OCI-LY7 (cell line): ENCODE measurements at regions not wholly inside any gene's neighbourhood (a gene's known extent, or its start where the extent isn't known, plus 50 kb on each side); places are given as distances from the start of the nearest gene placed in this dataset.

Source experiments
- BruUV-seq: library from RNA; stranded (reverse); fragments of 400-500 nt; replicated peaks from 2 replicates; lab custom pipeline; 2021; lab: Mats Ljungman, UMichigan
- CTCF ChIA-PET: fragments of 300-600 bp; sonication (Branson Sonifier 250); formaldehyde crosslinking; loops from one replicate; lab custom pipeline; 2022; ENCODE audit warnings: antibody characterized with exemption; ENCODE audit not compliant: unreplicated experiment; lab: Charles Lee
- POLR2A ChIA-PET: fragments of 300-600 bp; sonication (Branson Sonifier 250); formaldehyde crosslinking; loops from one replicate; lab custom pipeline; 2022; ENCODE audit warnings: antibody characterized with exemption; lab: Charles Lee
- DNase-seq: peaks from one replicate; pipeline ENCODE4 v3.0.0-alpha.2; 2015; ENCODE audit warnings: low spot score
- H2AFZ ChIP-seq: fragments of 200-600 bp; sonication (generic), shearing (Covaris generic); 2 replicates; pipeline ENCODE4 v1.6.1; 2014; ENCODE audit warnings: mild to moderate bottlenecking, antibody characterized with exemption, low read length, moderate library complexity
- H3K27ac ChIP-seq: fragments of 200-600 bp; sonication (generic); 2 replicates; pipeline ENCODE4 v1.5.1; 2014; ENCODE audit warnings: mixed run types, low read depth, mild to moderate bottlenecking, moderate library complexity, low read length, inconsistent platforms; ENCODE audit not compliant: poor library complexity, severe bottlenecking
- H3K36me3 ChIP-seq: fragments of 200-600 bp; sonication (generic); 2 replicates; pipeline ENCODE4 v1.6.1; 2014; ENCODE audit warnings: mild to moderate bottlenecking, antibody characterized with exemption, low read length, moderate library complexity, mixed read lengths; ENCODE audit not compliant: insufficient read depth
- H3K4me1 ChIP-seq: fragments of 200-600 bp; sonication (generic); 2 replicates; pipeline ENCODE4 v1.5.1; 2014; ENCODE audit warnings: mild to moderate bottlenecking, low read length; ENCODE audit not compliant: insufficient read depth, poor library complexity, severe bottlenecking
- H3K4me2 ChIP-seq: fragments of 200-600 bp; sonication (generic); 2 replicates; pipeline ENCODE4 v1.6.1; 2014; ENCODE audit warnings: mild to moderate bottlenecking, low read length
- H3K4me3 ChIP-seq: fragments of 200-600 bp; sonication (generic); 2 replicates; pipeline ENCODE4 v1.5.1; 2014; ENCODE audit warnings: mild to moderate bottlenecking, low read depth, low read length; ENCODE audit not compliant: poor library complexity, severe bottlenecking
- H3K79me2 ChIP-seq: fragments of 200-600 bp; sonication (generic); 2 replicates; pipeline ENCODE4 v1.6.1; 2016; ENCODE audit warnings: low read depth, mild to moderate bottlenecking, low read length, moderate library complexity, mixed read lengths; ENCODE audit not compliant: insufficient read depth
- H3K9me2 ChIP-seq: fragments of 200-600 bp; sonication (generic); 2 replicates; pipeline ENCODE4 v1.6.1; 2016; ENCODE audit warnings: mild to moderate bottlenecking, low read length, mixed read lengths; ENCODE audit not compliant: insufficient read depth
- H3K9me3 ChIP-seq: fragments of 200-600 bp; sonication (generic); 2 replicates; pipeline ENCODE4 v1.6.1; 2014; ENCODE audit warnings: mild to moderate bottlenecking, mixed run types, low read length, mixed read lengths
- H4K20me1 ChIP-seq: fragments of 200-600 bp; sonication (generic); 2 replicates; pipeline ENCODE4 v1.6.1; 2014; ENCODE audit warnings: mild to moderate bottlenecking, antibody characterized with exemption, low read length, moderate library complexity, mixed read lengths; ENCODE audit not compliant: insufficient read depth
- EZH2phosphoT487 ChIP-seq: fragments of 200-600 bp; sonication (generic); IDR thresholded peaks from 2 replicates; pipeline ENCODE4 v1.6.1; 2018; ENCODE audit warnings: low read depth, borderline replicate concordance, mild to moderate bottlenecking, mixed run types, antibody characterized with exemption, low read length, moderate library complexity, mixed read lengths
- intact Hi-C: fragments of 100-400 bp; cut with micrococcal nuclease; formaldehyde crosslinking; loops from one replicate; pipeline ENCODE4 v1.10.0; 2022; ENCODE audit not compliant: unreplicated experiment
- TF ChIP-seq, protein P1 (sequence below): fragments of 200-600 bp; sonication (generic); conservative IDR thresholded peaks from 2 replicates; pipeline ENCODE4 v1.5.1; 2014; ENCODE audit warnings: mild to moderate bottlenecking, antibody characterized with exemption, low read length, moderate library complexity, mixed read lengths

- DNase-seq = no peak
- no peak overlapping the region for H3K4me2 ChIP-seq
- H3K4me1 ChIP-seq = no peaks in the 10 kb centered on the region
- no peaks in the 10 kb centered on the region for H4K20me1 ChIP-seq
- H3K4me3 ChIP-seq = no peak overlapping the region
- no TSS peak for BruUV-seq
- CTCF ChIA-PET = no interaction called here
- no peaks in the 10 kb centered on the region for H3K79me2 ChIP-seq
- H3K9me2 ChIP-seq = no peaks in the 10 kb centered on the region
- H2AFZ ChIP-seq = no peak overlapping the region
- H3K36me3 ChIP-seq = no peaks in the 10 kb centered on the region
- intact Hi-C loops = no loop called here
- no peaks in the 10 kb centered on the region for H3K9me3 ChIP-seq
- TF ChIP-seq, protein P1, sequence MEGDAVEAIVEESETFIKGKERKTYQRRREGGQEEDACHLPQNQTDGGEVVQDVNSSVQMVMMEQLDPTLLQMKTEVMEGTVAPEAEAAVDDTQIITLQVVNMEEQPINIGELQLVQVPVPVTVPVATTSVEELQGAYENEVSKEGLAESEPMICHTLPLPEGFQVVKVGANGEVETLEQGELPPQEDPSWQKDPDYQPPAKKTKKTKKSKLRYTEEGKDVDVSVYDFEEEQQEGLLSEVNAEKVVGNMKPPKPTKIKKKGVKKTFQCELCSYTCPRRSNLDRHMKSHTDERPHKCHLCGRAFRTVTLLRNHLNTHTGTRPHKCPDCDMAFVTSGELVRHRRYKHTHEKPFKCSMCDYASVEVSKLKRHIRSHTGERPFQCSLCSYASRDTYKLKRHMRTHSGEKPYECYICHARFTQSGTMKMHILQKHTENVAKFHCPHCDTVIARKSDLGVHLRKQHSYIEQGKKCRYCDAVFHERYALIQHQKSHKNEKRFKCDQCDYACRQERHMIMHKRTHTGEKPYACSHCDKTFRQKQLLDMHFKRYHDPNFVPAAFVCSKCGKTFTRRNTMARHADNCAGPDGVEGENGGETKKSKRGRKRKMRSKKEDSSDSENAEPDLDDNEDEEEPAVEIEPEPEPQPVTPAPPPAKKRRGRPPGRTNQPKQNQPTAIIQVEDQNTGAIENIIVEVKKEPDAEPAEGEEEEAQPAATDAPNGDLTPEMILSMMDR = no peak
- TF ChIP-seq EZH2phosphoT487 = no peak
- POLR2A ChIA-PET = no interaction called here
- H3K27ac ChIP-seq = no peak overlapping the region
Measured at GRCh38 chr15:95687061-95687460, 643.4 kb upstream of the NR2F2 start.

GRCh38 chr15:95687686-95688085 lies 642.8 kb upstream of the NR2F2 start:
- CTCF ChIA-PET = no interaction called here
- no peaks in the 10 kb centered on the region for H3K79me2 ChIP-seq
- H4K20me1 ChIP-seq = no peaks in the 10 kb centered on the region
- H2AFZ ChIP-seq = no peak overlapping the region
- TF ChIP-seq, protein P1 = no peak
- no peak for TF ChIP-seq EZH2phosphoT487
- no peaks in the 10 kb centered on the region for H3K4me1 ChIP-seq
- BruUV-seq = no TSS peak
- POLR2A ChIA-PET = no interaction called here
- no peaks in the 10 kb centered on the region for H3K36me3 ChIP-seq
- intact Hi-C loops = no loop called here
- DNase-seq = no peak
- H3K4me2 ChIP-seq = no peak overlapping the region
- H3K4me3 ChIP-seq = no peak overlapping the region
- no peaks in the 10 kb centered on the region for H3K9me3 ChIP-seq
- H3K9me2 ChIP-seq = no peaks in the 10 kb centered on the region
- no peak overlapping the region for H3K27ac ChIP-seq

GRCh38 chr15:95690631-95691340 lies 639.7 kb upstream of the NR2F2 start:
- BruUV-seq = no TSS peak
- intact Hi-C loops = no loop called here
- ChIA-PET CTCF (no interaction called here), POLR2A (no interaction called here)
- H3K36me3 ChIP-seq = no peaks in the 10 kb centered on the region
- no peak overlapping the region for H3K27ac ChIP-seq
- no peak for DNase-seq
- H2AFZ ChIP-seq = no peak overlapping the region
- TF ChIP-seq EZH2phosphoT487 = no peak
- TF ChIP-seq, protein P1 = no peak
- no peak overlapping the region for H3K4me3 ChIP-seq
- no peaks in the 10 kb centered on the region for H4K20me1 ChIP-seq
- no peak overlapping the region for H3K4me2 ChIP-seq
- no peaks in the 10 kb centered on the region for H3K4me1 ChIP-seq
- H3K79me2 ChIP-seq = no peaks in the 10 kb centered on the region
- no peaks in the 10 kb centered on the region for H3K9me2 ChIP-seq
- 0 out of 2 replicates have a peak, but pooled peaks cover 5% of the 10 kb centered on the region for H3K9me3 ChIP-seq
